ENCODE measurements at regions not wholly inside any gene's neighbourhood (a gene's known extent, or its start where the extent isn't known, plus 50 kb on each side); places are given as distances from the start of the nearest gene placed in this dataset.

DNA sequence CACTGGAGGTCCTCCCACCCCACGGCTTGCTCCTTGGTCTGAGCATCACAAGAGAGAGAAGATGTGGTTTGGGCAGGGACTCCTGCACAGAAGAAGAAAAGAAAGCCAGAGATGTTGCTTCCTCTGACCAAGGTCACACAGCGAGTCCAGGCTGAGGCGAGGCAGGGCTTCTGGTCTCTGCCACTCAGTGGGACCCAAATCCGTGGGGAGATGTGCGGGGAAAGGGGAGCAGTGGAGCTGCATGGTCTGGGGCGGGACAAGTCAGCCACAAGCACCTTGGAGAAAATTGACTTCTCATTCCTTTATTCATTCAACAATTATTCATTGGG, 150.9 kb downstream of the C9orf50 start:
- DNase-seq: no peak

DNA sequence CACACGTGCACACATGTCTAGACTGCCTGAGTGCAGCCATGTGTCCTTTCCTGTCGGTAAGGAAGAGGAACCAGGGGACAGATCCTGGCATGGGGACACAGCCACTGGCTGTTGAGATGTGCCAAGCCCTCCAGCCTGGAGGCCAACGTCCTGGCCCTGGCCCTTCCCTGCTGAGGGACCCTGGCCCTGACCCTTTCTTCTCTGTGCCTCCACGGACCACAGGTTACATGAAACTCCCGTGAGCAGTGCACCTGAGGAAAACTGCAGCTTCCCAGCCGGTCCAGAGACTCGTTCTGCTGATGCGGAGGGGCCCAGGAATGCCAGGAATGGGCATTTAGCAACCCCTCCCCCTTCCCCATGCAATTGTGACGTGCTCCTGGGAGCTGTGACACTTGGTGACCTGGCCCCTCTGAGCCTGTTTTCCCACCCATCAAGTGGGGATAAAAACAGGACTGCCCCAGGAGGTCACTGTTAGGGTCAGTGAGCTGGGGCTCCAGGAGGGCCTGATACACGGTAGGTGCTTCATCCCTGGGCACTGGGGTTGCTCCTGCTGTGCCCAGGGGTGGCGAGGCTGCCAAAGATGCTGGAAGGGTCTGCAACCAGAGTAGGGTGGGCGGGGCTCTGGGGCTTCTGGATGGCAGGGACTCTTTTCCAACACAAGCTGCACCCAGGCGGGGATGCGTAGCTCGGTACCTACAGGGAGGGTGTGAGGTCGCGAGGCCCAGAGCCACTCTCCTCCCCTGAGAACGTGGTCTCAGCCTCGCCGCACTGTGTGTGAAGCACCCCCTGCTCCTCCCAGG, 151.5 kb downstream of the C9orf50 start:
- no peak for DNase-seq

DNA sequence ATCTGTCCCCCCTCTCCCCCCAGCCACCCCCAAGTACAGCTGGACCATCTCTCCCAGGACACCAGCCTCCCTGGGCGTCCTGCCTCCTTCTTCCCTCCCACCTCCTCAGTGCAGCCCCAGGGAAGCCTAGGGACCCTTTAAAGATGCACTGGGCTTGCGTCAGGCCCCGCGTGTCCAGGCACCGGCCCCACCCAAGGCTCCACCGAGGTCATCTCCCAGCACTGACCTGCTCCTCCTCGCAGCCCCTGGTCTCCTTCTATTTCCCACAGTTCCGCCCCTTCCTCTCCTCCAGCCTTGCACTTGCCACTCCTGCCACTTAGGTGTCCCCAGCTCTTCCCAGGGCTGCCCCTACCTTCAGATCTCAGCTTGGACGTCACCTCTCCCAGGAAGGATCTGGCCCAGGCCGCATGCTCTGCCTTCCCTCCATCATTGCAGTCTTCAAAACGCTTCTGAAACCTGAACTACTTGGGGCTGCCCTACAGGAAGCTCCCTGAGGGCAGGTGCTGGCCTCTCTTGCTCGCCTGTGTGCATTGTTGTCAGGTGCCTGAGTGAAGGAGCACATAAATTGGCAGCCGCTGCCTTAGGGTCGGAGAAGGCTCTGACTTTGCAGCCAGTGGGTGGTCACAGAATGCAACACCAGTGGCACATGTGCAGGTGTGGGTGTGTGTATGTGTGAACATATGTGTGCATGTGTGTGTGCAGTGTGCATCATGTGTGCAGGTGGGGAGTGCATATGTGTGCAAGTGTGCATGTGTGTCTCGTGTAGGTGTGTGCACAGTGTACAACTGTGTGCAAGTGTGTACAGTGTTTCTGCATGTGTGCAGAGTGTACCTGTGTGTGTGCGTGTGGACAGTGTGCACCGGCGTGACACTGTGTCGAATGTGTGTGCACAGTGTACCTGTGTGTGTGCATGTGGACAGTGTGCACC, 152.9 kb downstream of the C9orf50 start:
- no peak for DNase-seq

DNA sequence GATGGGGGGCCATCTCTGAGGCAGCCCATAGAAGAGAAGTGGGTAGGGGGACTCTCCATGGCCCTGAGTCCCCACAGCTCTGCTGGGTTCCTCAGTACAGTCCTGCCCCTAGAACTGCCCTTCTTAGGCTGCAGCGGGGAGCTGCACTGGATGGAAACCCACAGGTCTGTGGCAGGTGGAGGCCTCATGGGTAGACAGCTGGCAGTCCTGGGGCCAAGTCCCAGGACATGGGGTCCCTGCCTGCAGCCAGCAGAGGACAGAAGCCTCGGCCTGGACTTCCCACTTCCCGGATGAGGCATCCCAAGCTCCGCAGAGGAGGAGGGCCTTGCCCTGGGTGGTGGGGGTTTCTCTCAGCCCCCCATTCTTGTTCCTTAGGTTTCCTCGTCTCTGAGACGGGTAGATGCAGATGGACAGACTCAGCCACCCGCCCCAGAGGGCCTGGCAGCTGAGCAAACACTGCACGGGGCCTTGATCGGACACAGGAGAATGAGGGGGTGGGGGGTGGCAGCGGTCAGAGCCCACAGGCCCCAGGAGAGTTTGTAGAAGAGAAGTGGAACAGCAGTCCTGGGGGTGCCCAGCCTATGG, 153.8 kb downstream of the C9orf50 start:
- no peak for DNase-seq

DNA sequence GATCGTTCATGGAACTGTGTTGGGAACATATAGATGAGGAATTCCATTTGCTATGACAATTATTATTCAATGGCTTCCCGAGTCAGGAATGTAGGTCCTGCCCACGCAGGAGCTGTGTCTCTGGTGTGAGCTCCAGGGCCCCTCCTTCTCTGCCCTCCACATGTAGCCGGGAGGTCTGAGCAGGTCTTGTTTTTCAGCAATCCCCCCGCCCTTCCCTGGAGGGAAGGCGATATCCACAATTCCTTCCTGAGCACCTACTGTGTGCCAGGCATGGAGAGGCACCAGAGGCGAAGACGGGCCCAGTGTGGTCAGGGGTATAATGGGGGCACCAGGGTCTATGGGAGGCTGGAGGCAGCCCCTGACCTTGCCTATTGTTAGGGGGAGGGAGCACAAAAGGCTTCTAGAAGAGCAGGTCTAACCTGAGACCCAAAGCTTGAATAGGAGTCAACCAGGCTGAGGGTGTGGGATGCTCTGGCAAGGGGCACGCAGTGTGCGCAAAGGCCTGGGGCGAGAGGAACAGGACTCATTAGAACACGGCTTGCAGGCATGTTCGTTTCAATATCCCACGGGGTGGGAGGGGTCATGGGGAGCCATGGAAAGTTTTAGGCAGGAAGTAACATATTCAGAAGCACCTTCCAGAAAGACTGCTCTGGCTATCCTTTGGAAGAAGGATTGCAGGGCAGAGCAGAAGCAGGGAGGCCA, 154.9 kb downstream of the C9orf50 start:
- DNase-seq: no peak

DNA sequence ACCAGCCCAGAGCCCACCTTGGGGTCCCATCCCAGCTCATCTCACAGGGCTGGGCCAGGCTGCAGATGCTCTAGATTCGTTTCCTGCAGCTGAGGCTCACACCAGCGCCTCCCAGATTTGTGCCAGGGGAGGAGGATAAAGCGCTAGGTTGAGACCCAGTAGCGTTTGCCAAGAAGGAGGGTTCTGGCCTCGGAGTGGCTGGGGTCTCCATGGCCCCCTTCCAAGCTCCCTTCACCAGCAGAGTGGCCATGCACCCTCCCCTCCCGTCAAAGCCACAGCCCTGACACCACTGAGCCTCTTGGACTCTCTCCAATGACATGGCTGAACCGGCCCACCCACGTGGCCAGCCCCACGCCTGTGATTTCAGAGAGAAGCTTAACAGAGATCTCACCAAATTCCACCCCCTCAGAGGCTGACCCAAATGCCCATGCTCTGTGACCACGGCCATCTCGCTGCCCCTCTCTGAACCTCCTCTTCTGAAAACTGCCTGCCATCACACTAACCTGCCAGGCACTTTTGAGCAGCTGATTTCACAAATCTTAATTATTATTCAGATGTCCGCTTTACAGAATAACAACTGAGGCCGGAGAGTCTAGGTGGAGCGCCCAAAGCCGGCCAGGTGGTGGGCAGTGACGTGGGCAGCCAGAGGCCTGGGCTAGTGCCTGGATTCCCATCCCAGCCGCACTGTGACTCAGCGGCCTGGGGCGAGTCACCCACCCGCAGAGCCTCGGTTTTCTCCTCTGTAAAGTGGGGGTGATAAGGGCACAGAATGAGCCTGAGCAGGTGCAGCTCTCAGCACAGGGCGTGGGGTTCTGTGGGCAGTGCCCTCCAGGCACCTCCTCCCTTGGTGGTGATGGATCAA, 155.7 kb downstream of the C9orf50 start:
- DNase-seq: no peak

DNA sequence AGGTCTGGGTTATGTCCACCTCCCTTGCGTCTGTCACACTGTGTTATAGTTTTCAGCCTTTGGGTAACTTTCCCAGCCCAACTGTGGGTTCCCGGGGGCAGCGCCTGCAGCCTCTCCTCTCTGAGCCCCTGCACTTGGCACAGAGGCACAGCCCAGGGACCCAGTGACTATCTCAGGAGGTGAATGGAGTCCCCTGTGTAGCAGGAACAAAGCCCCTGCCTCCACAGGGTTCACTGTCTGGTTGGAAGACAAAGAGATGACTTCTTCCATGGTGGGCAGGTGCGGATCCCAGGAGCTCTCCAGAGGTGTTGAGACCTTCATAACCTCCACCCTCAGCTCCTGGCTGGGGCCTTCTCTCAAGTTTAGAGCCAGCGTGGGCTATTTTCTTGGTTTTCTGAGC, 156.9 kb downstream of the C9orf50 start:
- no peak for DNase-seq

DNA sequence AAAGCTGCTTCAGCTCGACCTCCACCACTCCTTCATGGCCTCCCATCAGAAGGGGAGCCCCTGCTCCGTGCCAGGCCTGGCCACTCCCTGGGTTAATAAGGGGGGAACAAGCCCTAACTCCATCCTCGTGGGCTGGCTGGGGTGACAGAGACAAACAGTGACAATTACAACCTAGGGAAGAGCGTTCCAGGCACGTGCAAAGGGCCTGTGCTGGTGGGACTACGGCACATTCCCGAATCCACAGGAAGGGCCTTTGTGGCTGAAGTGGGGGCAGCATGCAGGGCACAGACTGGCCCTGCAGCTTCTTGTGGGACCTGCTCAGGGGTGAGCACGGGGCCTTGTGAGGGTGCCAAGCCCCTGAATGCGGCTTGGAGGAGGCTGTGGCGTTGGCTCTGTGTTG, 157.4 kb downstream of the C9orf50 start:
- DNase-seq: no peak

DNA sequence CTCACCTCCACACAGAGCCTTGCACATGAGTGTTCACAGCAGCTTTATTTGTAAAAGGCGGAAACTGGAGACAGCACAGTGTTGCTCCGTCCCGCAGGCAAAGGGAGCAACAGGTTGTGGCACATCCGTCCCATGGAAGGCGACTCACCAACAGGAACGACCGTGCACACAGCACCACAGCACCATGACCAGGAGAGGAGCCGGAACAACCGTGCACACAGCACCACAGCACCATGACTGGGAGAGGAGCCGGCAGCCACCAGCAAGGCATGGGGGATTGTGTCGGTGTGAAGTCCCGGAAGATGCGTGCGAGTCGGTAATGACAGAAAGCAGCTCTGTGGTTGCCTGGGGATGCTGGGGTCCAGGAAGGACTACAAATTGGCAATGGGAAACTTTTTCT, 158.5 kb downstream of the C9orf50 start:
- no peak for DNase-seq

DNA sequence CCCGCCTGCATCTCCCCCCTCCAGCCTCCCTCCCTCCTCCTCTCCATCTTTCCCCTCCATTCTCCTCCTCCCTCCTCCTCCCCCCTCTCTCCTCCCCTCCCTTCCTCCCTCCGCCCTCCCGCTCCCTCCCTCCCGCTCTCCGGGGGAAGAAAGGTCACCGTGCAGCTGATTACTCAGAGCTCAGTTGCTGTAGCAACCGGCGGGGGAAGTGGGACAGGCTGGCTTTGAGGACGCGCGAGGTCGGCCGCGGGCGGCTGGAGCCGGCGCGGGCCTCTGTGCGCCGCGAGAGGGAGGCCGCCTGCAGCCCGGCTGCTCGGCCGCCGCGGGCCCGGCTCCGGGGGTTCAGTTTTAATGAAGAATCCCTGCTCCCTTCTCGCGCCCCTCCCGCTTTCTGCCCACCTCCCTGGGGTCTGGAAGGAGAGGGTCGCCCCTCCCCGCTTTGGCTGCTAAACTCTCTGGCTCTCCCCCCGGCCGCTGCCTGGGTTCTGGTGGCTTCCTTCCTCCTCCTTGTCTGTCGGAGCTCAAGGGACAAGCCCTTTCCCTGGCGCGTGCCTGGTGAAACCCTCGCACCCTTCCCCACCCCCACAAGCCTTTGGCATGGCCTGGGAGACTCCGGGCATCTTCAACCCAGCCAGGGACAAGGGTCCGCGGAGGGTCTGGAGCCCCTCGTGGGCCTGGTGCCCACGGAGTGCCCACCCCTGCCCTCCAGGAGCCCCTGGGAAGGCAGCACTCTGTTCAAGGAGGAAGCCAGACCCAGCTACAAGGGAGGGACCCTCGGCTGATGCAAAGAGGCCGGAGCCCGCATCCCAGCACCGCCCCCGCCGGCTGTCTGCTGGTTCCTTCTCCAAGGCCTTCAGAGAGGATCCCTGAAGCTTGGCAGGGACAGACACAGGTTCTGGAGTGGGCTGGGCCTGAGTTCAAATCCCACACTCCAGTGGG, 160.3 kb downstream of the C9orf50 start:
- DNase-seq: peak; percentile 92 to 93

DNA sequence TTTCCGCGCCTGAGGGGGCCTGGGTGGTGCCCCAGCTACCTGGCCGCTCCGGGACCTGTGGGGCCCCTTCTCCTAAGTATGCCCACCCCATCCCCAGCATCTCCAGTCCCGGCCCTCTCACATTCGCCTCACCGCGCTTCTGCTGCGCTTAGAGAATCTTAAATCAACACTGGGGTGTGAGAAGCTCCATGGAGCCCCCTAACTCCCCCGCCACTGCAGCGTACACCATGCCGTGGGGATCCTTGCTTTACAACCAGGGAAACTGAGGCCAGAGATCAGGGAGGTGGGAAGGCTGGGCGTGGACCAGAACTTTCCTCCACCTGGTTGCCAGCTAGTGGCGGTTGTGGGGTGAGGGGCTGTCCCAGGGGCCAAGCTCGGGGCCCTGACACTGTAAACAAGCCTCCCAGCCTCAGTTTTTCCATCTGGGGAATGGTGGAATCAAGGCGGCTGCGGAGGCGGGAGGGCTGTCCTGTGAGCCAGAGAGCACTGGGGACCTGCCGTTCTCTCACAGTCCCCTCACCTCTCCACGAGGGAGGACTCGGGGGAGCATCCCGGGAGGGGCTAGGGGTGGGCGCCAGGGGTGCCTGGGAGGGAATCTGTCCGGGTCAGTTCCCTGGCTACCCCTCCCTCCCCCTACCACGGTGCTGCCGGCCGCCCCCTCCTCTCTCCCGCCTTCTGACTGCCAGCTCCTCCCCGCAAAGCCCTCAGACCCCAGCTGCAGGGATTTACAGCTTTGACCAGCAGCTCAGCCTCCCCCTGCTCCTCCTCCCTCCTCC, 161.2 kb downstream of the C9orf50 start:
- DNase-seq: no peak

DNA sequence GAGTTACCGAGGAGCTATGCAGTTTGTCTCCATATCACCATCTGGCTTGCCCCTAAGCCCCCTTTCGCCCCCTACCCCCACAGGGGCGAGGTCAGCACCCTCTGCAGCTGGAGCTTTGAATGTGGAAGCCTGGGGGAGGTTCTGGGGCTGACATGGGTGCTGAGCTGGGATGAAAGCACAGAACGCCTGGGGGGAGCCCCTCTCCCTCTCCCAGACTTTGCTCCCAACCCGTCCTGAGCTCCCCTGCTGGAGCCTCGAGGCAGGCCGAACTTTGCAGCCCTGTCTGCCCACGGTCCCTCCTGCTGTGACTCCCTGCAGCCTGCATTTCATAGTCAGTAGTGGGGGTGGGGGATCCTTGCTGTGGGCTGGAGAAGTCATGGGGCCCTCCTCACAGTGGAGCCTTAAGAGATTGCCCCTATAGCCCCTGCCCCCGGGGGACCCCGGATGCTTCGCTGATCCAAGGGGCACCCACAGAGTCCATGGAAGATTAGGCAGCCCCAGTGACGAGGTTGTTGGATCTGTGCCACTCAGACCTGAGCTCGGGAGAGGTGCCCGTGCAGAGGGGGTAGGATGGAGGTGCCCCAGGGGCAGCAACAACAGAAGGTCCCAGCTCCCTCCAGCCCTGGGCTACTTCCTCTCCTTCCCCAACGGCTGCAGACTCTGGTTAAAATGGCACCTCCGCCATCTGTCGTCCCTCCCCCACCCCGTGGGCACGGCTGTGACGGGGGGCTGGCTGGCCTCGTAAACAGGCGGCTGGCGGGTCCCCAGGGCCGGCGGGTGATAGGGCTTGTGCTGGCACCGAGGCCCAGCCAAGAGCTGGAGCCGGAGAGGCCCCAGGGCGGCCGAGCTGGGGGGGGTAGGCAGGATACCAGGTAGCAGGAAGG, 162.0 kb downstream of the C9orf50 start:
- peak in 1 of 2 donors; percentile 60 for DNase-seq

DNA sequence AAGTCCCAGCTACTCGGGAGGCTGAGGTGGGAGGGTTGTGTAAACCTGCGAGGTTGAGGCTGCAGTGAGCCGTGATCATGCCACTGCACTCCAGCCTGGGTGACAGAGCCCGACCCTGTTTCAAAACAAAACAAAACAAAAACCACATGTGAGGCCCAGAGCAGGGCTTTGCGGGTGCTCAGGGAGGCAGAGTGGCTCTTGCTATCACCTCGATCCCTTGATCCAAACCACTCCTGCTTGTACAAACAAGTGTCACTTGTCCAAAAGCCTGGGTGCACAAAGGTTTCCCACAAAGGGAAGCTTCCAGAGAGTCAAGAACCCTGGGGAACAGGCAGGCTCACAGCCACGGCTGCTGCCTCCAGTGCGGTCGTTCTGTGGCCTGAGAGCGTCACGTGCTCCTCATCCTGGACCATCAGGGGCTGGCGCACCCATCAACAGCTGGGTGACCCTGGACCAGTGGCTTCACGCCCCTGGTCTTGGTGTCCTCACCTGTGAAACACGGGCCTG, 162.7 kb downstream of the C9orf50 start:
- peak; percentile 73 to 78 for DNase-seq

DNA sequence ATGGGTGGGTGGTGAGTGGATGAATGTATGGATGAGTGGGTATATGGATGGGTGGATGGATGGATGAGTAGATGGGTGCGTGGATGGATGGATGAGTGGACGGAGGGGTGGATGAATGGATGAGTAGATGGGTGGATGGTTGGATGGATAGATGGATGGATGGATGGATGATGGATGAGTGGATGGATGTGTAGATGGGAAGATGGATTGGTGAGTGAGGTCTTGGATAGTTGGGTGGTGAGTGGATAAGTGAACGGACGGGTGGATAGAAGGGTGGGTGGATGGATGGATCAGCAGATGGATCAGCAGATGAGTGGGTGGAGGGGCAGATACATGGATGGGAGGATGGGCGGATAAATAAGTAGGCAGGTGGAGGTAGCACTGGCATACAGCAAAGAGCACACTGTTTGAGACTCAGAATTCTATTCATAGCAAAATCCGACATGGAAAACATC, 163.5 kb downstream of the C9orf50 start:
- no peak for DNase-seq

DNA sequence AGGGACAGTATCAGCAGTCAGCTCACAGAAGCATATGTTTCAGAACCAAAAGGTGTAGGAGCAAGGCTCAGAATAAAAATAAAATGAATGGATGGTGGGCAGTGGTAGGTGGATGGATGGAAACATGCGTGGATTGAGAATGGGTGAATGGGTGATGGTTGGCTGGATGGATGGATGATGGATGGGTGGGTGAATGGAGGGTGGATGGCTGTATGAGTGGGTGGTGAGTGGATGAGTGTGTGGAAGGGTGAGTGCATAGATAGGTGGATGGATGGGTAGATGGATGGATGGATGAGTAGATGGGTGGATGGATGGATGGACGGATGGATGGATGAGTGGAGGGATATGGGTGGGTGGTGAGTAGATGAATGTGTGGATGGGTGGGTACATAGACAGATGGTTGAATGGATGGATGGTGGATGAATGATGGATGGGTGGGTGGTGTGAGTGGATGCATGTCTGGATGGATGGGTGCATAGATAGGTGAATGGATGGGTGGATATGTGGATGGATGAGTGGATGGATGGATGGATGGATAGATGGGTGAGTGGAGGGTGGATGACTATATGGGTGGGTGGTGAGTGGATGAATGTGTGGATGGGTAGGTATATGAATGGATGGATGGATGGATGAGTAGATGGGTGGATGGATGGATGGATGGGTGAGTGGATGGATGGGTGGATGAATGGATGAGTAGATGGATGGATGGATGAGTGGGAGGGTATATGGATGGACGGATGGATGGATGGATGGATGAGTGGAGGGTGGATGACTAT, 164.2 kb downstream of the C9orf50 start:
- DNase-seq: no peak

DNA sequence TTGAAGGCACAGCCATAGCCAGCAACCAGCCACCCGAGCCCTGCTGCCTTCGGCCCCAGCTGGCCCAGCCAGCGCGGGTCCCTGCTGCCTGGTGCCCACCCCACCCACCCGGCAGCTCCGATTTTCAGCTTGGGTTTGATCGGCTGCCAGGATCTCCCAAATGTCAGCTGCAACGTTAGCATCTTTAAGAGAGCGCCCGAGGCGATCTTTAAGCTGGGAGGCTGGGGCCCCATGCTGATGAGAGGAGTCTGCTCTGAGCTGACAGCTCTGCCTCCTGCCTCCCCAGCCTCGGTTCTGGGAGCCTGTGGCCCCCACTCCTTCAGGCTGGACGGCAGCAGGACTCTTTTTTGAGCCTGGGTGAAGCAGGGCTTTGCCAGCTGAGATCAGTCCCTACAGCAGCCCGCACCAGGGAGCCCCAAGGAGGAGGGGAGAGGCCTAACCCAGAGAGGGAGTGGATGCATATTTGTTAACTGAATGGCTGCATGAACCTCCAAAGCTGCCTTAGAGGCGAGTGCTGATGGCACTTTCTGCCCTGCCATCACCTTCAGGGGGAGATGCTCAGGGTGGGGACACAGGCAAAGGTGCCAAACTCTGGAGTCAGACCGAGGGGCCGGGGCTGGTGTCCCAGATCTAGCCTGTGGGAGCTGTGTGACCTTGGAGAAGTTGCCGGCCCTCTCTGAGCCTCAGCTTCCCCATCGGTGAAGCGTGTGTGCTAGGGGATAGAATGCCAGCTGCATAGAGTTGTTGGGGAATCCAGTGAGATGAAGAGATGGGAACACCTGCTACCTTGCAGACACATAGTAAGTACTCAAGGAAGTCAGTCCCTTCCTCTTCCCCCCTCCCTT, 165.5 kb downstream of the C9orf50 start:
- DNase-seq: no peak

Data from CD4-positive, alpha-beta T cell treated with Interleukin-4 for 1 hour (primary cell).